ENCODE measurements at regions not wholly inside any gene's neighbourhood (a gene's known extent, or its start where the extent isn't known, plus 50 kb on each side); places are given as distances from the start of the nearest gene placed in this dataset.

DNA sequence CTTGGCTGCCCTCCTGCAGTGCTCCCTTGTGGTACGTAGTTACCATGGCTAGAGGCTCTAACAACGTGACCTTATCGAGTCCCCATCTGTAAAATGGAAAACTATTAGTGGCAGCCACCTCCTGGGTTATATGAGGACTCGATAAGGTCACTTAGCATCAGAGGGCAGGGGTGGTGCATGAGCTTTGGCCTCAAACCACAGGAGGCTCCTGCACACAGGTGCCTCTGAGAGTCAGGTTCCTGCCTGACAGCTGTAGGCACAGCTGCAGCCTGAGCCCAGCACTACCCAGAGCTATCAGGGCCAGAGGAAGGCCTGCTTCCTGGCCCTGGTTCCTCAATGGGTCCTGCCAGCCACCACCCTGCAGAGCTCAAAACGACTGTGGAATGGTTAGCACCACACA lies 57.2 kb upstream of the SEC14L1 start:
- TF ChIP-seq EZH2 (IDR thresholded peaks at IDR 0.05) (no peak), POLR2AphosphoS5 (IDR thresholded peaks at IDR 0.05; ENCODE audit: borderline replicate concordance, low read depth, low read length) (no peak), FOXP2 (optimal IDR thresholded peaks at IDR 0.05; ENCODE audit: control extremely low read depth, extremely low read length, insufficient read depth) (no peak)
